HL-60/S4 treated with retinoic acid at 250 ng/mL for 4 days and 3 days (cell line): ENCODE measurements at regions not wholly inside any gene's neighbourhood (a gene's known extent, or its start where the extent isn't known, plus 50 kb on each side); places are given as distances from the start of the nearest gene placed in this dataset.

ENCODE experiments used
- in situ Hi-C: fragments of 300-500 bp; cut with MboI; formaldehyde crosslinking; loops from 2 replicates; pipeline ENCODE4 v1.7.0; 2022; ENCODE audit warnings: low sequenced_read_pairs

GRCh38 chr14:100381395-100382105, 58.4 kb downstream of the SLC25A47 start:
- in situ Hi-C loops, result no loop called here

- in situ Hi-C loops, result no loop called here
Measured at GRCh38 chr14:100382106-100382455, 58.9 kb downstream of the SLC25A47 start.

- in situ Hi-C loops, result no loop called here
Measured at GRCh38 chr14:100383727-100384158, 60.6 kb downstream of the SLC25A47 start.

- in situ Hi-C loops, result no loop called here
Measured at GRCh38 chr14:100384277-100384676, 61.1 kb downstream of the SLC25A47 start.

- in situ Hi-C loops, result no loop called here
Measured at GRCh38 chr14:100384819-100385813, 62.0 kb downstream of the SLC25A47 start.

- in situ Hi-C loops, result no loop called here
Measured at GRCh38 chr14:100386121-100386520, 63.0 kb downstream of the SLC25A47 start.

GRCh38 chr14:100386846-100387245, 63.7 kb downstream of the SLC25A47 start:
- in situ Hi-C loops, result no loop called here

GRCh38 chr14:100387450-100387849, 64.3 kb downstream of the SLC25A47 start:
- in situ Hi-C loops, result no loop called here

- in situ Hi-C loops, result no loop called here
Measured at GRCh38 chr14:100388103-100389054, 65.2 kb downstream of the SLC25A47 start.

- in situ Hi-C loops, result no loop called here
Measured at GRCh38 chr14:100389497-100390104, 66.5 kb downstream of the SLC25A47 start.

GRCh38 chr14:100391173-100391572, 68.0 kb downstream of the SLC25A47 start:
- in situ Hi-C loops, result no loop called here

GRCh38 chr14:100391724-100392123, 68.6 kb downstream of the SLC25A47 start:
- in situ Hi-C loops, result no loop called here

GRCh38 chr14:100392356-100392755, 69.2 kb downstream of the SLC25A47 start:
- in situ Hi-C loops, result no loop called here

- in situ Hi-C loops, result no loop called here
Measured at GRCh38 chr14:100393362-100393761, 70.2 kb downstream of the SLC25A47 start.

GRCh38 chr14:100393906-100394732, 71.0 kb downstream of the SLC25A47 start:
- in situ Hi-C loops, result no loop called here

GRCh38 chr14:100394886-100395672, 71.9 kb downstream of the SLC25A47 start:
- in situ Hi-C loops, result no loop called here

- in situ Hi-C loops, result no loop called here
Measured at GRCh38 chr14:100396266-100396795, 73.2 kb downstream of the SLC25A47 start.

GRCh38 chr14:100397005-100397404, 73.9 kb downstream of the SLC25A47 start:
- in situ Hi-C loops, result no loop called here
